PC-9 (cell line): ENCODE measurements at regions not wholly inside any gene's neighbourhood (a gene's known extent, or its start where the extent isn't known, plus 50 kb on each side); places are given as distances from the start of the nearest gene placed in this dataset.

ENCODE experiments used
- EZH2 ChIP-seq: fragments of 200-600 bp; sonication (generic); IDR thresholded peaks from 2 replicates; pipeline ENCODE4 v1.8.0; 2017; ENCODE audit warnings: antibody characterized with exemption, low read depth
- TF ChIP-seq, protein P1 (sequence below): fragments of 200-600 bp; sonication (generic); conservative IDR thresholded peaks from 2 replicates; pipeline ENCODE4 v1.6.1; 2017; ENCODE audit warnings: mixed run types, antibody characterized with exemption, mild to moderate bottlenecking, moderate library complexity

DNA sequence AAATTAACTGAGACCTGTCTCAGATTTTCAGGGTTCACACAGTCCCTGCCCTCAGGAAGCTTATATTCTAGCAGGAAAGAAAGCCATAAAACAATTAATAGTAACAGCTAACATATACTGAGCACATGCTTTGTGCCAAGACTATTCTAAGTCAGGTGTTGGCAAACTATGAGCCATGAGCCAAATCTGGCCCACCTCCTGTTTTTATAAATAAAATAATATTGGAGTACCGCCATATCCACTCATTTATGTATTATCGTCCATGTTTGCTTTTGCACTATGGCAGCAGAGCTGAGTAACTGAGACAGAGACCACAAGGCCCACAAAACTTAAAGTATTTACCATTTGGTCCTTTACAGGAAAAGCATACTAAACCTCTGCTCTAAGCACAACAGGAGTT is 83.3 kb upstream of the TRIO start:
- no peak for TF ChIP-seq EZH2
- TF ChIP-seq, protein P1, sequence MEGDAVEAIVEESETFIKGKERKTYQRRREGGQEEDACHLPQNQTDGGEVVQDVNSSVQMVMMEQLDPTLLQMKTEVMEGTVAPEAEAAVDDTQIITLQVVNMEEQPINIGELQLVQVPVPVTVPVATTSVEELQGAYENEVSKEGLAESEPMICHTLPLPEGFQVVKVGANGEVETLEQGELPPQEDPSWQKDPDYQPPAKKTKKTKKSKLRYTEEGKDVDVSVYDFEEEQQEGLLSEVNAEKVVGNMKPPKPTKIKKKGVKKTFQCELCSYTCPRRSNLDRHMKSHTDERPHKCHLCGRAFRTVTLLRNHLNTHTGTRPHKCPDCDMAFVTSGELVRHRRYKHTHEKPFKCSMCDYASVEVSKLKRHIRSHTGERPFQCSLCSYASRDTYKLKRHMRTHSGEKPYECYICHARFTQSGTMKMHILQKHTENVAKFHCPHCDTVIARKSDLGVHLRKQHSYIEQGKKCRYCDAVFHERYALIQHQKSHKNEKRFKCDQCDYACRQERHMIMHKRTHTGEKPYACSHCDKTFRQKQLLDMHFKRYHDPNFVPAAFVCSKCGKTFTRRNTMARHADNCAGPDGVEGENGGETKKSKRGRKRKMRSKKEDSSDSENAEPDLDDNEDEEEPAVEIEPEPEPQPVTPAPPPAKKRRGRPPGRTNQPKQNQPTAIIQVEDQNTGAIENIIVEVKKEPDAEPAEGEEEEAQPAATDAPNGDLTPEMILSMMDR = no peak
